Stimulated activated CD4-positive, alpha-beta T cell treated with anti-CD3 and anti-CD28 coated beads, Interleukin-2, amount 100 ng/mL, for 48 hours (primary cell): ENCODE measurements at regions not wholly inside any gene's neighbourhood (a gene's known extent, or its start where the extent isn't known, plus 50 kb on each side); places are given as distances from the start of the nearest gene placed in this dataset.

Source experiments
- DNase-seq, 2 donors: peaks; one replicate each; pipeline ENCODE4 v3.0.0-alpha.2; 2020

DNA sequence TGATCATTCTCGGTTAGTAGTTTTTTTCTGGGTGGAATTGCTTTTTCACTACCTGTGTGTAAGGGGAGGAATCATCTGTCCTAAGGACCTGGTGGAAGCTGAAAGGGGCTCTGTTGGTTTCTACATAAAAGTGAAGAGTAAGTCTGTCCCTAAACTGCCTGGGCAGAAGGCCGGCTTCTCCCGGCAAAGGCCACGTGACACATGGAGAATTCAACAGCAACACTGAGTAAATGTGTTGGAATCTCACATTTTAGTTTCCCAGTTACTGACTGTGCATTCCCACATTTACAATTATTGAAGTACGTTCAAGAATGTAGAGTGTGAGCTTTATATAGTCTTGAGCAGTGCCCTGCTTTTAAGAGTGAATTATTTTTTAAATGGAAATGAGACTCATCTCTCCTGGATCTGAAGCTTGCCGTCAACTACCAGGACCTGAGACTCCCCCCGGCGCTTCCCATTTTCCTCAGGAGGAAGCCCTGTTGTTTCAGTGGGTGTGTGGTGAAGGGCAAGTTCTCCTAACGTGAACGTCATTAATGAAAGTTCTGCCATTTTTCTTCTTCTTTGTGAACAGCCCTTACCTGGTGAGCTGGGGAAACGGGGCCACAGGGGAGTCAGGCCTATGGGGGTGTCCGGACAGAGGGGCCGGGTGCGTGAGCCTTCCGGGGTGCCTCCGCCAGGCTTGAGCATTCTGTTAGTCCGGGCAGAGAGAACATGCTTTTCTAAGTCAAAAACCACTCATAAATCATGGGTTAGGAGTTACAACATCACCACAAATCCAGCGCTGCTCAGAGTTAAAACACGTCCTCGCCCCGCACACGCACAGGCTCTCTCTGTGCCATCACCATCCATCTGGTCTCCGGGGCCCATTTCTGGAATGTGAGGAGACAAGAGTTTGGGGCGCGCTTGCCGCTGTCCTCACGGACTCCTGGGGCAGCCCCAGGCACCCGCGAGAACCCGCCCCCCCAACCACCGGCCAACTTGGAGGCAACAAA is 56.6 kb upstream of the SMOC2 start:
- no peak for DNase-seq

DNA sequence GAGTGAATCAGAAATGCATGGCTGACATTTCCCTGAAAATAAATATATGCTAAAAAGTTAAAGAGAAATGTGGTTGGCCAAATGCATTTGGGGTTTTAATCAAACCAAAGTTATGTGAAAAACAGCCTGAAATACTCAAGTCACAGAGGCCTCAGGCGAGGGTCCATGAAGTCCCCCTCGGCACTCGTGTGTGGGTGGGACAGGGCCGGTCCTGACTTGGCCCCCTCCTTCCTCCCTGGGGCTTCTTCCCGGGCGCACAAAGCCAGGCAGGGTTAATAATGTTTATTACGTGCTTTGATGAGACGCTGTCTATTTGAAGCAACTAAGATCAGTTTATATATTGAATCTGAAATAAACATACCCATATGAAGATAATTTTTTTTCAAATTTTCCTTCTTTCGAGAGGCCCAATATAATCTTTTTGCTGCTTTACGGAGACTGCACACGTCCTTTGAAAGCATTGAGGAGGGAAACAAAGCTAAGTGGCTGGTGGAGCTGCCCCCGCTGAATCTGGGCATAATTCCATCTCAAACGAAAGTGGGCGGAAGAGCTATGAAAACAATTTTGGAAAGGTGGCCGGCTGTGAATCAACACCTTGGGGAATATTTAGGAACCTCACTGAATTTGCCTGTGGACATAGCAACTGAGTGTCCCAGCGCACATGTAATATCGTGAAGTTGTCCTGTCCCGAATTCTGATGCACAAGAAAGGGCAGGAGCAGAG is 55.8 kb upstream of the SMOC2 start:
- no peak for DNase-seq

GRCh38 chr6:168385858-168386735 is 54.9 kb upstream of the SMOC2 start:
- DNase-seq: no peak

DNA sequence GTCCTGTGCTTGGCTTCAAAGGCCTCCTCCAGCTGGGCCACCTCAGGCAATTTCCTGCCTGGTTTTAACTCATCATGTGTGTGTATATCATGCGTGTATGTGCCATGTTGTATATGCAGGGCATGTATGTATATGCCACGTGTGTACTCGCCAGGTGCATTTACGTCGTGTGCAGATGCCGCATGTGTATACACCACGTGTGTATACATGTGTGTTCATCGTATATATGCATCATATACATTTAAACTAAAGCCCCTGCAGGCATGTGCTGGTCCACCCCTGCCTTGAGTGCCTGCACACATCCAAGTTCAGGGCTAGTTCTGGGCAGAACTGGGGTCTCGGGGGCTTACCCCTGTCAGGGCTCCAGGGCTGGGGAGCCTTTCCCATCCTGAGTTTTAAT is 54.0 kb upstream of the SMOC2 start:
- no peak for DNase-seq

DNA sequence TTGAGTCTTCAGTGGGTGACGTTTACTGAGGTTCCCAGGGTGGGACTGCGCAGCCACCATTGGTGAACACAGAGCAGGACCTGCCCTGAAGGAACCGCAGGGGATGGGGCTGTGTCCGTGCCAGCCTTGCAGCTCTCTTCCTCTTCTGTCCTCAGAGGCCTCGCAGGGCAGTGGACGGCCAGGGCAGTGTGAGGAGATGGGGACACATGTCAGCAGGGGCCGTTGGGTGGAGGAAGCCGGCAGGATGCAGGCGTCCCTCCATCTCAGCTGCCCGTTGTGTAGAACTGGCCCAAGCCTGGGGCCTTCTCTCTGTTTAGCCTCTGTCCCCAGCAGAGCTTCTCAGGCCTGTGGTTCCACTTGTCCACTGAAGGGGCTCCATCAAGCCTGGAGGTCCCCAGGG is 53.6 kb upstream of the SMOC2 start:
- no peak for DNase-seq

GRCh38 chr6:168387911-168388310 is 53.1 kb upstream of the SMOC2 start:
- no peak for DNase-seq

DNA sequence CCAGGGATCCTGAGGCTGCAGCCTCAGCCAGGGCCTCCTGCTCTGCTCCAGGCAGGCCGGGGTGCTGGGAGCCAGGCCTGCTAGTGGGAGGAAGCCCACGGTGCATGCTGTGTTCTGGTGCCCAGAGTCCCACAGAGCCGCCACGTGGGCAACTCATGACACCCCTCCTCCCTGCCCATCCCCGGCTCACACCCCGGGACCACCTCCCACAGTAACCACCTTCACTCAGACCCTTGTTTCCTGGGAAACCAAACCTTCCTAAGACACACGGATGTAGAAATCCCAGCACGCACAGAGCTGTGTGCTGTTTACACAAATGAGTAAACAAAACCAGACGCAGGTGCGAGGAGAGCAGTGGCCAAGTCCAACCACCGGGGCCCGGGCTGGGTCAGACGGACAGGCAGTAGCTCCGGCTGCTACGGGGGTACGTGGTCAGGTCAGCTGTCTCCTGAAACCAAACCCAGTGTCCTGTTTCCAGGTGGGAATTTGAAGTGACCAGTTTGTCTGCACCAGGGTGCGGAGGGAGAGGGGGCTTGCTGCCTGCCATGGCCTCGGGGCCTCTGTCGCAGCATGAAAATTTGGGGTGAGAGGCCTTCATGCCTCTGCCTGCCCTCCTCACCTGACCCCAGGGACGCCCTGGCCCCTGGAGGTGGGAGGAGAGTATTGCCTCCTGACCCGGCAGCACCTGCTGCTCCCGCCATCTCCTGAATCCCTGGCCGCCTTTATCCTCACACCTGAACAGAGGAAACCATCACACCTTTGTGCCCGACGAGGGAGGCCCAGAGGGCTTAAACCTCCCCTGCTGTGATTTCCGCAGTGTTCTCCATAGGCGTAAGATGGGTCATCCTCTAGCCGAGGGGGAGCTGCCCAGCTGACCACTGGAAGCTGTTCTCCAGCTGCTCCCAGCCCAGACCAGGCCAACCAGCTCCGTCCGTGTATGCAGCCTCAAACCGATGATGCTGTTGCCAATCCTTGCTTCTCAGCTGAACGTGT is 52.0 kb upstream of the SMOC2 start:
- DNase-seq: no peak

DNA sequence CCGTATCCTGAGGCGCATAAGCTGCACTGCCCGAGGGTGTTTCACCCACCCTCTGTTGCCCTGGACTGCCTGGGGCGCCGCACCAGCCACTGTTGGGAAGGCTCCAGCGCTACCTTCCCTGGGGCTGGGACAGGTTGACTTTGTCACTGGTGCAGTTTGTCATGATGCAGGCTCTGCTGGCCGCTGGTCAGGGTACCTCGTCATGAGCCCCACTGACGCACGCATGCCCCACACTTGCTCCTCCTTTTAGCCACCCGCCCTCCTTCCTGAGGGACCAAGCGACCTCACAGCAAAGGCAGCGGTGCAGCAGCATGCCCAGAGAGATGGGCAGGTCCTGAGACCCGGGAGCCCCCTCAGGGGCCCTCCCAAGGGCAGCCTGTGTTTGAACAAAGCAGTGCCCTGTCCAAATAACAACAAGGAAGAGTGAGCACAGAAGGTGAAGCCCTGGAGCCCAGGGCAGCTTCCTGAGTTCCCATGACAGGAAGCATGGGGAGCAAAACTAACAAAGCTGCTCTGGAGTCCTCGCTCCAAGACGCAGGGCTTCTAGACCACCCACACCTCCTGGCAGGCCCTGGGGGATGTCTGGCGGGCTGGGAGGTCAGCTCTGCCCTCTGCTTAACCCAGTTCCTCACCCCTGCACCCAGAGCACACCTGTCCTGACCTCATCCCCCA is 50.1 kb upstream of the SMOC2 start:
- DNase-seq: no peak
